HUES48 (cell line): ENCODE measurements at regions not wholly inside any gene's neighbourhood (a gene's known extent, or its start where the extent isn't known, plus 50 kb on each side); places are given as distances from the start of the nearest gene placed in this dataset.
"Not testable (repeated sequence)": the region's sequence is repeated elsewhere in the genome, so short reads cannot be mapped to it uniquely, and the experiment has no call there.

ENCODE experiments used
- H3K27ac ChIP-seq: one replicate; pipeline ENCODE4 v1.7.0; 2013; ENCODE audit warnings: low read depth, low read length, inconsistent platforms
- H3K27me3 ChIP-seq: 2 replicates; pipeline ENCODE4 v1.6.1; 2013; ENCODE audit warnings: mild to moderate bottlenecking, low read length; ENCODE audit not compliant: control insufficient read depth, insufficient read depth
- H3K36me3 ChIP-seq: 2 replicates; pipeline ENCODE4 v1.6.1; 2013; ENCODE audit warnings: low read length; ENCODE audit not compliant: control insufficient read depth, insufficient read depth
- H3K4me1 ChIP-seq: 2 replicates; pipeline ENCODE4 v1.6.1; 2013; ENCODE audit warnings: mild to moderate bottlenecking, low read length; ENCODE audit not compliant: control insufficient read depth, insufficient read depth
- H3K4me3 ChIP-seq: 2 replicates; pipeline ENCODE4 v1.5.1; 2013; ENCODE audit warnings: mild to moderate bottlenecking, low read depth, low read length
- H3K9ac ChIP-seq: 2 replicates; pipeline ENCODE4 v1.6.1; 2013; ENCODE audit warnings: mild to moderate bottlenecking, low read depth, low read length, moderate library complexity
- H3K9me3 ChIP-seq: 2 replicates; pipeline ENCODE4 v1.6.1; 2013; ENCODE audit warnings: low read length; ENCODE audit not compliant: control insufficient read depth, insufficient read depth

- Histone ChIP-seq H3K27ac (no peak overlapping the region), H3K27me3 (no peaks in the 10 kb centered on the region), H3K9me3 (no peaks in the 10 kb centered on the region), H3K9ac (no peak overlapping the region), H3K36me3 (no peaks in the 10 kb centered on the region), H3K4me3 (no peak overlapping the region), H3K4me1 (no peaks in the 10 kb centered on the region)
Observed at GRCh38 chr10:3372281-3372680, 199.7 kb upstream of the PITRM1 start.

DNA sequence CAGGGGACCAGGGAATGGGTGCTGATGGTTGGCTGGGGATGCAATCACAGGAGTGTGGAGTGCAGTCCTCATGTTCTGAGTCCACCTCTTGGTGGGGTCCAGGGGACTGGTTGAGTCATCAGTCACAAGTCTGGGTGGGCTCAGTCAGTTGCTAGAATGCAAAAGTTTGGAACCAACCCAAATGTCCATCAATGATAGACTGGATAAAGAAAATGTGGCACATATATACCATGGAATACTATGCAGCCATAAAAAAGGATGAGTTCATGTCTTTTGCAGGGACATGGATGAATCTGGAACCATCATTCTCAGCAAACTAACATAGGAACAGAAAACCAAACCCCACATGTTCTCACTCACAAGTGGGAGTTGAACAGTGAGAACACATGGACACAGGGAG, 199.0 kb upstream of the PITRM1 start:
- not testable (repeated sequence) for H3K27me3 ChIP-seq, H3K4me1 ChIP-seq, H3K27ac ChIP-seq, H3K36me3 ChIP-seq, H3K4me3 ChIP-seq, H3K9ac ChIP-seq, H3K9me3 ChIP-seq

DNA sequence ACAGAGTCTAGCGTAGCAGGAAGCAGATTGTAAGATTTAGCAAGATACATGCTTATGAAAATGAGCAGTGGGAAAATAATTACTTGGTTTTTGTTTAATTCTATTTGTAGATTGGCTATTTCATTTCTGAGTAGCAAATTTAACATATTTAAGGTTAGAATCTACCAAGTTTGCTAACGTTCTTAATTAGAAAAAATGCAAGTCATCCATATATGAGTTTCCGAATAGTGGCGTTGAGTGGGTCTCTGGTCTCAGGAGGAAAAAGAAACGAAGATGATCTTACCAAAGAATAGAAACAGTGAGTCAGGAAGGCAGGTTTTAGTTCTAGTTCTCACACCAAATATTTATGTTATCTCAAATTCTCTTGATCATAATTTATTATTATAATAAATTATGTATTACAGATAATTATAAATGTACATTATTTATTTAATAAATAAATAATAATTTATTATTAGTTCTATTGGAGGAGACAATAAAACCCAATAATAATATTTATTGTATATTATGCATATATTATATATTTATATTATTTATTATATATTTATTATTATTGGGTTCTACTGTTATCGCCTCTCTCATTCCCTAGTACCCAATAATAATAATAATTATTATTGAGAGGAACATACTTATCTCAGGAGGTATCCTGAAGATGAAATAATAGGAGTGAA, 194.3 kb upstream of the PITRM1 start:
- Histone ChIP-seq H3K4me3 (no peak overlapping the region), H3K27ac (no peak overlapping the region), H3K9ac (no peak overlapping the region), H3K9me3 (peaks cover 14% of the 10 kb centered on the region; the same call in 1 of the 2 replicates), H3K36me3 (no peaks in the 10 kb centered on the region), H3K4me1 (no peaks in the 10 kb centered on the region), H3K27me3 (no peaks in the 10 kb centered on the region)

- Histone ChIP-seq H3K27me3 (no peaks in the 10 kb centered on the region), H3K9ac (no peak overlapping the region), H3K27ac (no peak overlapping the region), H3K9me3 (peaks cover 22% of the 10 kb centered on the region; the same call in 1 of the 2 replicates), H3K4me3 (no peak overlapping the region), H3K4me1 (no peaks in the 10 kb centered on the region), H3K36me3 (no peaks in the 10 kb centered on the region)
Observed at GRCh38 chr10:3366043-3366442, 193.5 kb upstream of the PITRM1 start.

DNA sequence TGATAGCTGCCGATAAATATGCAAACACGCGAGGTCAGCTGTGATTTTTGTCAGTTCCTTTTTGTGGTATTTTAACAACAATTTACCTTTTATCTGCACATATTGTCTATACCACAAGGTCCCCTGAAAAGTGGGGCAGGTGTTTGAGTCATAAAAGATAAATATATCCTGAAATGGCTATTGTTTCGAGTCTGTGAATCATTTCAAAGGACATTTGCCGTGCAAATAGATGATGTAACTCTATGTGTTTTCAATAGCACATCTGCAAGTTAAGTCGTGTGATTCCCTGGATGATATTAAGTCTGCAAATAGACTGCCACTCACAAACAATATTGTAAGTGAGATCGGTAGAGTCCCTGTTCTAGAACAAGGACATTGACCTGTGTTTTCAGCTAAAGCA, 193.0 kb upstream of the PITRM1 start:
- Histone ChIP-seq H3K36me3 (no peaks in the 10 kb centered on the region), H3K27ac (no peak overlapping the region), H3K27me3 (no peaks in the 10 kb centered on the region), H3K4me1 (no peaks in the 10 kb centered on the region), H3K9ac (no peak overlapping the region), H3K9me3 (peaks cover 25% of the 10 kb centered on the region; the same call in 1 of the 2 replicates), H3K4me3 (no peak overlapping the region)

DNA sequence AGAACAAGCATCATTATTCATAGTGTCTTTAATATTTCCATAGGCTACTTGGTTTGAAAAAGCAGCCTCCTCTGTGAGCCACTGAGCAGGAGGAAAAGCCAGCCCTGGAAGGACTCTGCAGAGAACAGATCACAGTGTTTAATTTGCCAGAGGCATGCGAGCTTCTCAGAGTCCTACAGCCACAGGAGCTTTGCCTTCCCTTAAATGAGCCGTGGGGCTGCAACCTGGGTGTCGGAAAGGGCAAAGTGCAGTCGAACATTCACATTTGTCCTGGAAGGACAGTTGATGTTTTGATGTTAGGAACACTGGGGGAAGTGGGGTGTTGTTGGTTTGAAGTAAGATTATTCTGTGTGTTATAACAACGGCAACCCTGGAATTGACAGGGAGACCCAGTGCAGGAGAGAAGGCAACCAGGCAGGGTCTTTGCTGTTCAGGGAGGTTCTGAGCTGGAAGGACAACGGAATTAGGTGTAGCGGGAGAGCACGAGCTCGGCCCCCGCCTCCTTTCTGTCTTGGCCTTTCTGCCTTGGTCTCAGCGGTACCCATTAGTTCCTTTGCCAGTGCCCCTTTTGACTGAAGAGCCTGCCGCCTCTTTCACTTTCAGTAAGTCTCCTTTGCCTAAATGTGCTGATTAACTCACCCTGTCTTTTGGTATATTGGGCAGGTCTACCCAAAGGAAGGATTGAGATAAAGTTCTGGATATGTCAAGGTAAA, 192.3 kb upstream of the PITRM1 start:
- Histone ChIP-seq H3K9me3 (peaks cover 31% of the 10 kb centered on the region; the same call in 1 of the 2 replicates), H3K36me3 (no peaks in the 10 kb centered on the region)

DNA sequence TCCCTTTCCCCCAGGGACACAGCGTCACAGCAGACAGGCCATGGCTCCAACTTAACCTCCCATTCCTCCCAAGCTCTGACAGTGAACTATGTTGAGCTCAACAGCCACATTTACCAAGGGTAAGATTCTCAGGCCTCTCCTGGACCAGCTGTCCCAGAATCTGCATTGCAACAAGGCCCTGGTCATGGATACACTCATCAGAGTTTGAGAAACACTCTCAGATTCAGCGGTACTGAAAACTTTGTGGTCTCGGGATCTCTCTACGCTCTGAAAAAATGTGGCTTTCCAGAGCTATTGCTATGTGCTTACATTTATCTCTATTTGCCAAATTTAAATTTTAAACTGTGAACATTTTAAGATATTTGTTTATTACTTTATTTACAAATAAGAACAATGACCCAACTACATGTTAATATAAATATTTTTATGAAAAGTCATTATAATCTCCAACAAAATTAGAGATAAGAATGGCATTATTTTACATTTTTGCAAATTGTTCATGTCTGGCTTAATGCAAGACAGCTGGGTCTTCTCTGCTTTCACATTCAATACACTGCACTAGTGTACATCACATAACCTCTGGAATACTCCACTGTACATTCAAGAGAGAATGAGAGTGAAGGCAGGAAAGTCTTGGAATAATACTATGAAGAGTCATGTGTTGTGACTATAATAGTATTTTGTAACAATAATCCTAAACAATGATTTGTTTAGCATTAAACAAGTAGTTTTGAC, 190.9 kb upstream of the PITRM1 start:
- no peaks in the 10 kb centered on the region for H3K27me3 ChIP-seq
- peaks cover 32% of the 10 kb centered on the region; the same call in 1 of the 2 replicates for H3K9me3 ChIP-seq
- no peak overlapping the region for H3K4me3 ChIP-seq
- no peaks in the 10 kb centered on the region for H3K4me1 ChIP-seq
- no peaks in the 10 kb centered on the region for H3K36me3 ChIP-seq
- no peak overlapping the region for H3K9ac ChIP-seq
- no peak overlapping the region for H3K27ac ChIP-seq

More for the DNA sequence above, 192.3 kb upstream of the PITRM1 start:
- H3K4me1 ChIP-seq, result no peaks in the 10 kb centered on the region
- H3K27ac ChIP-seq, result no peak overlapping the region
- H3K4me3 ChIP-seq, result no peak overlapping the region
- no peak overlapping the region for H3K9ac ChIP-seq
- no peaks in the 10 kb centered on the region for H3K27me3 ChIP-seq

DNA sequence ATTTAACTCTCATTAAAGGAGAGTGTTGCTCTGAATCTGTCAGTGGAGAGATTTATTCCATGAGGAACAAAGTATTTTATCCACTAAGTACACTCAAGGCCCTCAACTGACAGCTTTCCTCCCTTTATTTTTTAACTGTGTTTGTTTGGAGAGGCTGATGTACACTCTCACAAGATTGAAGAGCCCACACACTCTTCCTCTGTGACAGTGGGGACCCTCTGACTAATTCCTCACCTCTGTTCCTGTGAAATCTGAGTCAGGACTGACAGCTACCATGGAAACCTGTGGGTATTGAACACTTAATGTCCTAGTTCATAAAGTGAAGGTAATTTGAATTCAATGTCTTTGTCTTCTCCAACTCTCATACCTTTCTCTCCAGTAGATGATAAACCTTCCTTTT, 189.8 kb upstream of the PITRM1 start:
- Histone ChIP-seq H3K27me3 (no peaks in the 10 kb centered on the region), H3K4me1 (no peaks in the 10 kb centered on the region), H3K9ac (no peak overlapping the region), H3K36me3 (no peaks in the 10 kb centered on the region), H3K9me3 (peaks cover 34% of the 10 kb centered on the region; the same call in 1 of the 2 replicates), H3K27ac (no peak overlapping the region), H3K4me3 (no peak overlapping the region)

DNA sequence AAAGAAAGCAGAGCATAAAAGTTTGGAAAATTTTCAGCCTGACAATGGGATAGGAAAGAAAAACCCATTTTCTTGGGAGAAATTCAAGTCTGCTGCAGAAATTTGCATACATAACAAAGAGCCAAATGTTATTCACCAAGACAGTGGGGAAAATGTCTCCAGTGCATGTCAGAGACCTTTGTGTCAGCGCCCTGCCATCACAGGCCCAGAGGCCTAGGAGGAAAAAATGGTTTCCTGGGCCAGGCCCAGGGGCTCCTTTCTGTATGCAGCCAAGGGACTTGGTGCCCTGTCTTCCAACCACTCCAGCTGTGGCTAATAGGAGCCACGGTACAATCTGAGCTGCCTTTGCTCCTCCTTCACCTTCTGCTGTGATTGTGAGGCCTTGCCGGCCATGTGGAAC, 189.1 kb upstream of the PITRM1 start:
- H3K27ac ChIP-seq, result no peak overlapping the region
- no peaks in the 10 kb centered on the region for H3K27me3 ChIP-seq
- H3K36me3 ChIP-seq, result no peaks in the 10 kb centered on the region
- H3K4me1 ChIP-seq, result no peaks in the 10 kb centered on the region
- H3K9ac ChIP-seq, result no peak overlapping the region
- H3K4me3 ChIP-seq, result no peak overlapping the region
- H3K9me3 ChIP-seq, result peaks cover 34% of the 10 kb centered on the region; the same call in 1 of the 2 replicates

DNA sequence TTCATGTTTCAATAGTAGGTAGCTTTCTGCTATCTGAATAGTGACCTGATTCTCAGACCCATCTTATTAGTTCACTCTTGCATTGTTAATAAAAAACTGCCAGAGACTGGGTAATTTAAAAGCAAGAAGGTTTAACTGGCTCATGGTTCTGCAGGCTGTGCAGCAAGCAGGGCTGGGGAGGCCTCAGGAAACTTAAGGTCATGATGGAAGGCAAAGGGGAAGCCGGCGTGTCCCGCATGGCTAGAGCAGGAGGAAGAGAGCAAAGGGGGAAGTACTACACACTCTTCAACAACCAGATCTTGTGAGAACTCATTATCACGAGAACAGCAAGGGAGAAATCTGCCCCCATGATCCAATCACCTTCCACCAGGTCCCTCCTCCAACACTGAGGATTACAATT, 185.2 kb upstream of the PITRM1 start:
- H3K4me1 ChIP-seq, result no peaks in the 10 kb centered on the region
- no peaks in the 10 kb centered on the region for H3K27me3 ChIP-seq
- H3K9ac ChIP-seq, result no peak overlapping the region
- no peak overlapping the region for H3K27ac ChIP-seq
- H3K9me3 ChIP-seq, result peaks cover 28% of the 10 kb centered on the region; the same call in 1 of the 2 replicates
- no peaks in the 10 kb centered on the region for H3K36me3 ChIP-seq
- H3K4me3 ChIP-seq, result no peak overlapping the region

- Histone ChIP-seq H3K9ac (no peak overlapping the region), H3K9me3 (peaks cover 9% of the 10 kb centered on the region; the same call in 1 of the 2 replicates)
Observed at GRCh38 chr10:3355536-3355935, 183.0 kb upstream of the PITRM1 start.

More at GRCh38 chr10:3355536-3355935, 183.0 kb upstream of the PITRM1 start:
- H3K27me3 ChIP-seq, result no peaks in the 10 kb centered on the region
- H3K4me3 ChIP-seq, result no peak overlapping the region
- no peaks in the 10 kb centered on the region for H3K4me1 ChIP-seq
- H3K36me3 ChIP-seq, result no peaks in the 10 kb centered on the region
- H3K27ac ChIP-seq, result no peak overlapping the region
